GM21526 (cell line): ENCODE measurements at regions not wholly inside any gene's neighbourhood (a gene's known extent, or its start where the extent isn't known, plus 50 kb on each side); places are given as distances from the start of the nearest gene placed in this dataset.

Source experiments
- ATAC-seq: cut with Tn5 transposase; IDR thresholded peaks from one replicate; pipeline ENCODE4 v1.9.1; 2021; ENCODE audit warnings: moderate library complexity; ENCODE audit not compliant: unreplicated experiment, low FRiP score

GRCh38 chr15:62715946-62716345, 326.6 kb upstream of the TPM1 start:
- ATAC-seq = no peak

DNA sequence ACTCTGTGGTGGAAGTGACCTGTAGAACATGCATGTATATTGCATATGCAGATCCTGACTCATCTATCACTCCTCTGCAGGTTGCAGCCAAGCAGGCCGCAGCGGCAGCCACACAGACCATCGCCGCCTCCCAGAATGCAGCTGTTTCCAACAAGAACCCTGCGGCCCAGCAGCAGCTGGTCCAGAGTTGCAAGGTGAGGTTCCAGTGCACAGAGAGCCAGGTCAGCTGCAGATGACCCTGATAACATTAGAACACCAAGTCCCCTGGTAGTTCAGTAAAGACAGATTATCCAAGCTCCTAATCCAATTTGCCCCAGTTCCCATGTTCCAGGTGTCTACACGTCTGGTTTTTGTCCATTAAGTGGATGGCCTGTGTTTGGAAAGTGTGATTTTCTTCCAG, 325.1 kb upstream of the TPM1 start:
- no peak for ATAC-seq

GRCh38 chr15:62719316-62719715, 323.2 kb upstream of the TPM1 start:
- no peak for ATAC-seq

DNA sequence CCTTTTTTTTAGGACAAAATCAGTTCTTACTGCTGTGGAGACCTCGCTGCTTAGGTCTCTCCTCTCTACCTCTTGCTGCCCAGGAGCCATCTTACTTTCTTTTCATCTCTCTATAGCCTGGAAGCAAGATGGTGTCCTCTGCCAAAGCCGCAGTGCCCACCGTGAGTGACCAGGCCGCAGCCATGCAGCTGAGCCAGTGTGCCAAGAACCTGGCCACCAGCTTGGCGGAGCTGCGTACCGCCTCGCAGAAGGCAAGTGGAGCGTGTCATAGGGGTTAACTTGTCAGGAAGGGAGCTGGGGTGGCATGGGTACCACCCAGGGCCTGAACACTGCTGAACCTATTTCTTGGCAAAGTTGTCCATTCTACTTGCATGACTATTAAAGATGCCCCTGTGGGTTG, 320.3 kb upstream of the TPM1 start:
- ATAC-seq = no peak

GRCh38 chr15:62726461-62726860, 316.1 kb upstream of the TPM1 start:
- ATAC-seq = no peak

GRCh38 chr15:62727501-62727900, 315.0 kb upstream of the TPM1 start:
- no peak for ATAC-seq

- no peak for ATAC-seq
These were observed 311.7 kb upstream of the TPM1 start for GRCh38 chr15:62730825-62731224.

- no peak for ATAC-seq
These were observed 310.5 kb upstream of the TPM1 start for GRCh38 chr15:62732078-62732477.

DNA sequence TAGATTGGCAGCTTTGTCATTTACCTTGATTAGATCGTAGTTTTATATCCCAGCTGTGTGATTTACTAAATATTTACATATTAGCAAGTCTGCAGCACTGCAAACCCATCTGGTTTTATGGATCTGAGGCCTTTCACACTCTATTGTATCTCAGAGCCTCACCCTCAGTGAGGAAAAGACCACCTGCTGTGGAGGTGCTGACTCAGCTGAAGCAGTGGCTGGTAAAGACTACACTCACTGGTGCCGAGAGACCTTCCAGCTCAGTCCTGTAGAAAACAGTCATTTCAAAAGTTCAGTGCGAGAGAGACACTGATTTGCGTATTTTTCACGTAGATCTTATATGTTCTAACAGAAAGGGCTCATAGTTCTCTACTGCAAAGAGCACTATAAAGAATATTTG, 307.8 kb upstream of the TPM1 start:
- no peak for ATAC-seq

- no peak for ATAC-seq
These were observed 305.8 kb upstream of the TPM1 start for GRCh38 chr15:62736756-62737155.

DNA sequence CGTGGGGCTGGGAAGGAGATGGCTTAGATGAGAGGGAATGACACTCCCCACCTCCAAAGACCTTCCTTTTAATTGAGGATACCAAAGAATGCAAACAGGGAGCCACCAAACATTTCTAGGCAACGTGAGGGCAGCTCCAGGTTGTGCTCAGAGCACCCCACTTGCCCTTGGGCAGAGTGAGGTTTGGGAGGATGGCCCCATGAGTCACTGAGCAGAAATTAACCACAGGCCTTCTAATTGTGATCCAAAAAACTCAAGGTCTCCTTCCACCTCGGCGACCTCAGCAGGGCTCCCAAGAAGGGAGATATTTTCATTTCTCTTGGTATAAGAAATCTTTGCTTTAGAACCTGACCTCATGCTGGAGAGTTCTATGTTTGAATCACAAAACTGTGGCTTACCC, 305.0 kb upstream of the TPM1 start:
- no peak for ATAC-seq

- ATAC-seq = no peak
These were observed 303.5 kb upstream of the TPM1 start for GRCh38 chr15:62739082-62739481.

- no peak for ATAC-seq
These were observed 303.0 kb upstream of the TPM1 start for GRCh38 chr15:62739507-62739906.

DNA sequence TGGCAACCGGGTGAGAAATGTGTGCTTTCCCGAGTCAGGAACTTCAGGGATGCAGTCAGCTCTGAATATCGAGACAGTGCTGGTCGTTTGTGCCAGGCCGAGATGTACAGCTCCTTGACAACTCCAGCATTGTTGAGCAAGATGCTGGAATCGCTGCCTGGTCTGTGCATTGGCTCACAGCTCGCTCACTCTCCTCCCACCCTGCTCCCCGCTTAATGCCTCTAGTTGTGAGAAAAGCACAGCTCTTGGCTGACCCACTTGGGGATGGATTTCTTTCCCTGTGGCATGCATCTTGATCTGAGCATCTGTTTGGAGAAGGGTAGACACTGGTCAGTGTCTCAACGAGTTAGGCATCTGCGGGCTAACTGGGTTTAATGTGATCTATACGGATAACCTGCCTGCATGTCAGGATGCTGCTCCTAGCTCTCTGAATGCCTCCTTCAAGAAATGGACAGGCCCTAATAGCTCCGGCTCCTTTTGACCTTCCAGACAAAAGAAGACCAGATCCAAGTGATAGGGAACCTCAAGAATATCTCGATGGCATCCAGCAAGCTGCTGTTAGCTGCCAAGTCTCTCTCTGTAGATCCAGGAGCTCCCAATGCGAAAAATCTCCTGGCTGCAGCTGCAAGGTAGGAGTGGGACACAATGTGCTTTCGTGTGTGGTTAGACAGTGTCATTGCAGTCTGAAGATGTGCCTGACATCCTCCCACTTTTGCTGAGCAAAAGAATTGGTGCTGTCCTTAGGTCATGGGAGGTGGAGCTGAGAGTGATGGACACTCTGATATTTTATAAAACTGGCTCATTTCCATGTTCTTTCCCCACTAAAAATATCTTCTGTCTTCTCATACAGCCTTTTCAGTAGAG, 302.2 kb upstream of the TPM1 start:
- ATAC-seq = no peak

GRCh38 chr15:62741106-62741505, 301.4 kb upstream of the TPM1 start:
- ATAC-seq = no peak

DNA sequence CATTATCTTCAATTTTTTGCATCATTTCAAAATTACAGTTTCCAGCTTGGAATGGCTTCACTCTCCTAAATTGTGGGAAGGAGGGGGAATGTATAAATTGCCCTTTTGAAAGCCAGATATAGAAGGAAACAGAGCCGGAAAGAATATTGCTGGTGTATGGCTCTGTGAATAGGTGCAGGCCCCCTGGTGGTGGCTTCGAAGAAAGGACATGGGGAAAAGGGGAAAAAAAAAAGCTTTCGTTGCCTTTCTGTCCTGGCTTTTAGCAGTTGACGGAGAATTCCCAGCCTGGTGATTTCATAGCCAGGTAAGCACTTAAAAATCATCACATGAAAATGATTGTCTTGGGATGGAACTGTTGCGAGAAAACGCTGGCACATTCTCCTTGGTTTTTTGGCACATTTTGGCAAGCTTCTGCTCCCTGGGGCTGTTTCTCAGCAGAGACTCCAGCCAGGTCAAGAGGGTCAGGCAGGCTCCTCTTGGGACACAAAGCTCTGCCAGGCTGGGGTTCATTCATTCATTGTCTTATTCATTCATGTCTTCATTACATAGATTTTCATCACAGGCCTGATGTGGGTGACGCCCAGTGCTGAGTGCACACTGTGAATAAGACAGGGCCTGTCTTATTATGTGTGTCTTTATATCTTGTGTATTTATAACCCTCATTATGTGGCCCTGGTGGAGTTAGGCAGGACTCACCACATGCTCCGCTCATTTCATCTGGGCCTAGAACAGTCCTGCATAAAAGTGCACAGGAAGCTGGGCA, 300.0 kb upstream of the TPM1 start:
- ATAC-seq = no peak

DNA sequence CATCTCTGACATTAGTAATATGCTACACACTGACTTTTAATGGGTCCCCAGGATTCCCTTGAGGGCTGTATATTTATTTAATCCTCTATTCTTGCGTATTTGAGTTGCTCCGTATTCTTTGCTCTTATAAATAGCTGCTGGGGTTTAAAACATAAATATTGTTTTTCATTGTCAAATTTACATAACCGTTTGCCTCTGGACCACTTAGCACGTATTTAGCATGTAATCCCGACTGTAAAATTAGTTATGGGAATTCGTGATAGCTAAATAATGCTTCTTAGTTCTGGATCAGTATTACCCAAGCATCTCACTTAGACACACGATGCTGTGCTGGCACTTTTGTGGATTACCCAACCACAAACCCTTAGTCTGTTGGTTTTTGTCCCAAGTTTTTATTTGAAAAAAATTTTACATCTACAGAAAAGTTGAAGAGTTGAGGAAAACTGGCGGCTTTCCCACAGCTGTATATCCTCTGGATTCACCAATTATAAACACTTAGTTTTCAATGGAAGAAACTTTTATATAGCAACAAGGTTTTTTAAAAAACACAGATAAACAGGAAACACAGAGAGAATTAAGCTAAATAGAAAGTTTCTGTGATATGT, 296.8 kb upstream of the TPM1 start:
- no peak for ATAC-seq

- ATAC-seq = no peak
These were observed 294.4 kb upstream of the TPM1 start for GRCh38 chr15:62748196-62748595.

GRCh38 chr15:62749036-62749815, 293.3 kb upstream of the TPM1 start:
- ATAC-seq = no peak

DNA sequence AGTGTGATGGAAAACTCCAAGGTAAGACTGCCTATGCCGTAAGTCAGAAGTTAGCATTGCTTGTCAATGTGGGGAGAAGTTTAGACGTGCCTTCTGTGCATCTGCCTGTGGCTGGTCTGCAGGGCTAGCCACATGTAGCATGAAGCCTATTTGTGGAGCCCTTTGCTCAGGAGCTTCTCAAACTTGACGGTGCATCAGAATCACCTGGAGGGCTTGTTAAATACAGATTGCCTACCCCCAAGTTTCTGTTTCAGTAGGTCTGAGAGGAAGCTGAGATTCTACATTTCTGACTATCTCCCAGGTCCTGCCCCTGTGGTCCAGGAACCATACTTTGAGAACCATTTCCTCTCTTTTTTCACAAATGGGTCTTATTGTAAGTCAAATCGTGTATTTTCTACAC, 292.1 kb upstream of the TPM1 start:
- ATAC-seq = no peak
